DMS153 (cell line): ENCODE measurements at regions not wholly inside any gene's neighbourhood (a gene's known extent, or its start where the extent isn't known, plus 50 kb on each side); places are given as distances from the start of the nearest gene placed in this dataset.
"Not testable (repeated sequence)": the region's sequence is repeated elsewhere in the genome, so short reads cannot be mapped to it uniquely, and the experiment has no call there.

Source experiments
- DNase-seq: peaks from one replicate; lab custom pipeline; 2025; lab: John Stamatoyannopoulos, UW

- no peak for DNase-seq
These were observed 348.7 kb upstream of the PCSK5 start for GRCh38 chr9:75541734-75542133.

- DNase-seq = no peak
These were observed 345.7 kb upstream of the PCSK5 start for GRCh38 chr9:75544815-75545214.

GRCh38 chr9:75545287-75545686, 345.2 kb upstream of the PCSK5 start:
- DNase-seq = no peak

GRCh38 chr9:75548871-75549270, 341.6 kb upstream of the PCSK5 start:
- DNase-seq = no peak

- no peak for DNase-seq
These were observed 338.6 kb upstream of the PCSK5 start for GRCh38 chr9:75551861-75552260.

- DNase-seq = no peak
These were observed 337.5 kb upstream of the PCSK5 start for GRCh38 chr9:75552941-75553340.

GRCh38 chr9:75566813-75567212, 323.7 kb upstream of the PCSK5 start:
- not testable (repeated sequence) for DNase-seq

- no peak for DNase-seq
These were observed 319.9 kb upstream of the PCSK5 start for GRCh38 chr9:75570538-75570937.

GRCh38 chr9:75574569-75574968, 315.9 kb upstream of the PCSK5 start:
- no peak for DNase-seq

- DNase-seq = no peak
These were observed 307.6 kb upstream of the PCSK5 start for GRCh38 chr9:75582870-75583269.

GRCh38 chr9:75588808-75589207, 301.7 kb upstream of the PCSK5 start:
- no peak for DNase-seq

- no peak for DNase-seq
These were observed 301.0 kb upstream of the PCSK5 start for GRCh38 chr9:75589497-75589896.

- no peak for DNase-seq
These were observed 298.5 kb upstream of the PCSK5 start for GRCh38 chr9:75591972-75592371.

GRCh38 chr9:75592586-75592985, 297.9 kb upstream of the PCSK5 start:
- no peak for DNase-seq

- no peak for DNase-seq
These were observed 296.6 kb upstream of the PCSK5 start for GRCh38 chr9:75593920-75594319.

- no peak for DNase-seq
These were observed 291.3 kb upstream of the PCSK5 start for GRCh38 chr9:75599126-75599525.

- DNase-seq = no peak
These were observed 289.2 kb upstream of the PCSK5 start for GRCh38 chr9:75601280-75601679.

GRCh38 chr9:75602060-75602459, 288.4 kb upstream of the PCSK5 start:
- DNase-seq = no peak

- DNase-seq = no peak
These were observed 285.8 kb upstream of the PCSK5 start for GRCh38 chr9:75604661-75605060.

GRCh38 chr9:75607521-75607920, 283.0 kb upstream of the PCSK5 start:
- DNase-seq = no peak

GRCh38 chr9:75609401-75609800, 281.1 kb upstream of the PCSK5 start:
- DNase-seq = no peak

- no peak for DNase-seq
These were observed 280.2 kb upstream of the PCSK5 start for GRCh38 chr9:75610246-75610645.

GRCh38 chr9:75612205-75612604, 278.3 kb upstream of the PCSK5 start:
- DNase-seq = no peak

GRCh38 chr9:75612754-75613153, 277.7 kb upstream of the PCSK5 start:
- no peak for DNase-seq

GRCh38 chr9:75615284-75615683, 275.2 kb upstream of the PCSK5 start:
- peak; percentile 86 for DNase-seq
